CD4-positive, alpha-beta T cell treated with Interleukin-17A for 4 hours (primary cell): ENCODE measurements at regions not wholly inside any gene's neighbourhood (a gene's known extent, or its start where the extent isn't known, plus 50 kb on each side); places are given as distances from the start of the nearest gene placed in this dataset.

Experiments used
- DNase-seq: peaks from one replicate; pipeline ENCODE4 v3.0.0-alpha.2; 2020; ENCODE audit warnings: mixed read lengths

DNA sequence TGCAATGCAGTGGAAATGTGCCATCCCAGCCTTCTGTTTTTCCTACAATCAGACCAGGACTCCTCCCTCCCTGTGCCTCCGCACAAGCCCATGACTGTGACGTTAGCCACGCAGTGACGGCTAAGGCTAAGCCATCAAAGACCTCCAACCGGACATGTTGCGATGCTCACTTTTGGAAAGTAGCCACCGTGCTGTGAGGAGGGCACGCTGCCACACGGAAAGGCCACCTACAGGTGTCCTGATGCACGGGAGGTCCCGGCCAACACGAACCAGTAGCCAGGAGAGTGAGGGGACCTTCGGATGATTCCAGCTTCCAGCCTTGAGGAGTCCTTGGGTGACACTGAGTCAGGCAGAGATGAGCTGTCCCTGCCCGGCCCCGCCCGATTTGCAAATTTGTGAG lies 53.9 kb downstream of the FOXL1 start:
- no peak for DNase-seq

DNA sequence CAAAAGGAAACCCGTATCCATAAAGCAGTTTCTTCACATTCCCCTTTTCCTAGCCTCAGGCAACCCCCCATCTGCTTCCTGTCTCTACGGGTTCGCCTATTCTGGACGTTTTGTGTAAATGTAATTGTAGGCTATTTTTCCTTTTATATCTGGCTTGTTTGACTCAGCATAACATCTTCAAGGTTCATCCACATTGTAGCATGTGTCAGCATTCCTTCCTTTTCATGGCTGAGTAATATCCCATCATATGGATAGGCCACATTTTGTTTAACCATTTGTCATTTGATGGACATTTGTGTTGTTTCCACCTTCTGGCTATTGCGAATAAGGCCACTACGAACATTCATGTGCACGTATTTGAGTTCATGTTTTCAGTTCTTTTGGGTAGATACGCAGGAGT lies 54.6 kb downstream of the FOXL1 start:
- DNase-seq, result no peak

DNA sequence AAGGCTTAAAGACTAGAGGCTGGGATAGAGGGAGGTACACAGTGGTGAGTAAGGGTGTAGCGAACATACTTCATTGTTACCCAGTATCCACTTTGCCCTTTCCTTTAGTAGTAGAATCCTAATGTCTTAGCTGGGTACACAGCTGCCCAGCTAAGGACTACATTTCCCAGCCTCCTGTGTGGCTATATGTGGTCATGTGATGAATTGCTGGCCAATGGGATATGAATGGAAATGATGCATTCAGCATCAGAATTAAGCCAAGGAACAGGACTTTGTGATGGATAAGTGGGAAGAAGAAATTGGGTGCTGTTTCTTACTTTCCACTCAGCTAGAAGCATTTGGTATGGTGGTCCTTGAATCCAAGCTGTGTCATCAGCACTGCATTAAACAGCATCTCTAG lies 55.9 kb downstream of the FOXL1 start:
- DNase-seq, result no peak

DNA sequence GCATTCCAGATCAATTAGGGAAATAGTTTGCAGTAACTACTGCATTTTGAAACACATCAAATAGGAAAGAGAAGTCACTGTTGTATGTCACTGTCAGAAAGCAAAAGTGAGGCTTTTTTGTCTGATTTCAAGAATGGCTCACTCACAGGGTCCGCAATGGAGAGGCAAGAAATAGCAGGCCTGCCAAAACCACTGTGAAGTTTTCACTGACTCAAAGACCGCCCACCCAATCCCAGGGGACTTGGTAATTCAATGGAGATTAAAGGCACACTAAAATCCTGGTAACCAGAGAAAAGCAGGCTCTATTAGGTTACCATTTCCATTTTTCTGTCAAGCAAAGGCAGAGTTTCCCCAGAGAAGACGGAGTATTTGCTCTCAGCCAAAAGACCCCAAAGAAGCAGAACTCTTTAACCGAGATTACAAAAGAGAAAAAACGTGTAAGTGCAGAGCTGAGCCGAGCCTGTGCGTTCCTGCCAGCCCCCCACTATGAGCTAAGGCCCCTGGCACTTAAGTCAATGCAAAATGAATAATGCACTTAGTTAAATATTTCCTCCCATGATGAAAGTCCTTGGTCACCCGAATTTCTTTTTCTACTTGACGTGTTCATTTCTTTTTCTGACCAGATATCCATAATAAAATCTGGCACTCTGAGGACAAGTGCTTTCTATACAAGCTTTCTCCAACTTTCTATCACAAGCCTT lies 57.0 kb downstream of the FOXL1 start:
- no peak for DNase-seq

DNA sequence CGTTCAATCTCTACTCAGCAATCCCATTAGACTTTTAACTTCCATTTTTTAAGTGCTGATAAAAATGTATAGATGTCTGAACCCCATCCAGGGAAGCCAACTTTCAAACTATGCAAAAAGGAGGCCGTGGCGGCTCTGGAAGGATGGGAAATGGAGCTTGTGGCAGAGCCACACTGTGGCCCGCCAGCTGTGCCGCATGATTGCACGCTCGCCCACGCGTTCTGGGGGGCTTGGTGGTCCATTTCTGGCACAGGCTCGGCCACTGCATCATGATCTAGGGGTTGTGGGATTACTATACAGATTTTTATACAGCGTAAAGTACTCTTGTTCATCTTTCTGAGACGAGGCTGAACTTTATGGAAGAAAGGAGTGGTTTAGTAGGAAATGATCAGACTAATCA lies 57.6 kb downstream of the FOXL1 start:
- DNase-seq, result no peak

DNA sequence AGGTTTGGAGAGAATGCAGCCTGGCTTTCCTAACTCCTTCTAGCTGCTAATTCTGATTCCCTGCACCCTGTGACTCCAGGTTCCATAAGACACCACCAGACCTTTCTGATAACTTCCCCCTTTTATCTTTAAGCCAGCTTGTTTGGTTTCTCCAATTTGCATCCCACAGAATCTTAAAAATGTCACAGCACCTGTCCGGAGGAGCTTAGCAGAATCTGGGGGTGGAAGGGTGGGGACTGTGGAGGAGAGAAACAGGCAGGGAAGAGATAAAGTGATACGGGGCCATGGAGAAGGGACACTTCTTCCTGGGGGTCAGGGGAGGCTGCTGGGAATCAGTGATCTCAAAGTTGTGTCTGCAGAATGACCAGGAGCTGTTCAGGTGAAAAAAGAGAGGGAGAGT lies 59.4 kb downstream of the FOXL1 start:
- no peak for DNase-seq

DNA sequence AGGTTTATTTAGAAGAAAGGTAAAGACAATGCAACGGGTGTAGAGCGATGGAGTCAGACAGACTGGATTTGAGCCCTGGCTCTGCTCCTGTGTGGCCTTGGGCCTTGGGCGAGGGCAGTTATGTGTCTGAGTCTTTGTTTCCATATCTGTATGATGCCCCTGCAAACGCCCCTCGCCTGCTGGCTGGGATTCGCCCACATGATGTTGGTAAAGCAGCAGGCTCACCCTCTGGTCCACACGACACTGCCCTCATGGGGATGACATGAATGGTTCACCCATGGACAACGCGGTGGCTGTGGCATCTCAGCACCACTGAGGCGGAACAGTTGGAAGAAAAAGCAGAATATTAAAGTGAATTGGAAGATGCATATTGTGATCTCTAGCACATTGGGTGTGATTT lies 60.3 kb downstream of the FOXL1 start:
- no peak for DNase-seq

DNA sequence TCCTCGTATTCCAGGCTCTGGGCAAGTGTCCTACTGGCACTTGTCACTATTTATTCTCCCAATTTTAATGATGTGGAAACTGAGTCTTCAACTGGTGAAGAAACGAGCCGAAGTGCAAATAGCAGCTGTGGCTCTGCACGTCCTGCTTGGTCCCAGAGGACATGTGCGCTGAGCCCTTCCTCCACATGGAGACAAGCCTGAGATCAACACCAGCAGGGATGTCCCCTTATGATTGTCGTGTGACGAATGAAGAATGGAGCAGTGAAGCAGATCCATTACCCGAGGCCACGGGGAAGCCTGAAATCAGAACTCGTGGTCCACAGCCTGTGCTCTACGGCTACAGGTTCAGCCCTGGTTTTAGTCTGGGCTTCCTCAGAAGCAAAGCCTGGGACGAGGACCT lies 61.0 kb downstream of the FOXL1 start:
- DNase-seq, result no peak

DNA sequence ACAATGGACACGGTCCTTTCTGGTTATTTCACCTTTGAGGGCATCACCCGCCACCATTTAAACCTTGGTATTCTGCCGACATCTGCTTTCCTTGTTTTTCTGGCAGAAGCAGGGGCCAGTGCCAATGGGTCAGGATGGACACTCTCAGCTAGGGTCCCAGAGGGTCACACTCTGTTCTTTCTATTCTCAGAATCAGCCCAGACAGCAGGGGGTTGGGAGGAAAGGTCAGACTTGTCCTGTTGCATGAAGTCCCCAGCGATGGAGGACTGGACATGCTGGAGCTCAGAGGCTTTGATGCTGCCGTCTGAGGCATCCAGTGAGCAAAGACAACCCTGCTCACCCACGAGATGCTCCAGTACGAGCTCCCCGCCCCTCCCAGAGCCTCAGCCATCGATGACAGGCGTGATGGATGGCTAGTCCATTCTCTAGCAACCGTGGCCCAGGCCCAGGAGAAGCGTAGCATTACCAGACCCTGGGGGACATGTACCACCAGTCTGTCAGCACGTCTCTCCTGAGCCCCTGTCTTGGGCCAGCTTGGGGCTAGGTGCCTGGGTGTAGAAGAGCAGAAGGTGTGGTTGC lies 62.0 kb downstream of the FOXL1 start:
- no peak for DNase-seq

DNA sequence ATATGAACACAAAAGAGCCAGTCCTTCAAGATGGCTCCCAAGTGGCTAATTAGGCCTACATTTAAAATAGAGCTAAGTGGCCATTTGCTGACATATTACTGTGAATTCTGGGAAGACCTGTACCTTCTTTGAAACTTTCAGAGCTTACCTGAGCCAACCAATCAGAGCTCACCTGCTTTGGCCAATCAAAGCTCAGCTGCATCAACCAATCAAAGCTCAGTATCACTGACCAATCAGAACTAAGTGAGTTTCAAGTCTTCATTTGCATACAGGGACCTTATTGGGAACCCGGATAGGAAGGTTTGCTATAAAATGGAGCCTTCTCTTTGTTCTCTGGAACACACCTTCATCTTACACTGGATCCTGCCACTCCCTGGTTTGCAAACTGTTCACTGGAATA lies 63.7 kb downstream of the FOXL1 start:
- DNase-seq, result no peak

DNA sequence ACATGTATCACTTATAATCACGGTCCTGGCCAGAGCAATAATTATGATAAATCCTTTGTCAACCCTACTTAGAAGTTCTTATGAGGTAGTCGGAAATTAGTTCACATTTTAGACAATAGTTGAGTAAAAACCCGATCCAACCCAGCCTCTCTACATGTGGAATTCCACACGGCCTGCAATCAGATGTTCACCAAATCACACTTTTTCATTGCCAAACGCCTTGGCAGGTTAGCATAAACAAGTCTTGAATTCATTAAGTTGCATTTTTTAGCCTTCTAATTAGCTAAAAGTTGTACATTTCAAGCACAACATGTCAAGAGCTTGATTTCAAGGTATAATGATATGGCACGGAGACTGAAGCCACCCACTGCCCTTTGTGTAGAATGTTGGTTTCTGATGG lies 65.3 kb downstream of the FOXL1 start:
- no peak for DNase-seq

DNA sequence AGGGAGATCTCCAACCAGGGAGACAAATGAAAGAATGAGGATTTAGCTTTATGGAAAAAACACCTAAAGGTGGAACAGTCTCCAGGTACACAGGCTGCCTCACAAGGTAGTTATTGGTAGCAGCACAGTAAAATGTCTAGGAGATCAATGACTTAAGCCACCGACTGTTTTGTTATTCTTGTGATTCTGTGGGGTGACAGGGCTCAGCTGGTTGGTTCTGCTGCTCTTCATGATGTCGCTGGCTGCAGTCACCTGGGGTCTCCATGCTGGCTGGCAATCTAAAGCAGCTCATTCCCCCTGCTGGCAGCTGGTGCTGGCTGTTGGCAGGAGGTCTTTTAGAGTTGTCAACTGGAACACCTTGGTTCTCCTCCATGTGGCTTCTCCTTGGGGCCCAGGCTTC lies 69.2 kb downstream of the FOXL1 start:
- DNase-seq, result no peak

DNA sequence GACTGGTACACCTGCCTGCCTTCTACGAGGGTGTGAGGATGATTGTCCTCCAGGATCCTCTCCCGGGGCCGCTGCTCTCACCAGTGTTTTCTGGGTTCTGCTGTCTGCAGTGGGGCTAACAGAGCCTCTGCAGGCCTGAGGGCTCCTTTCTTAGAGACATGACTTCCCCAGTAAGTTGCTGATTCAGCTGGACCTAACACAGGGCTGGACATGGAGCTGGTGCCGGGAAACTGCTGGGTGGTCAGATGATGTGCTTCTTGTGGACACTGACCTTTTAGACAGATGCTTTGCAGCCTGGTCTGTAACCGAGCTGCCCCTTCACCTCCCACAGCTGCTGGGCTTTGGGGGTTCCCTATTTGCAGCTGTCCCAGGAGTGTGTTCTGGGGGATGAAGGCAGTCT lies 71.5 kb downstream of the FOXL1 start:
- DNase-seq, result no peak

DNA sequence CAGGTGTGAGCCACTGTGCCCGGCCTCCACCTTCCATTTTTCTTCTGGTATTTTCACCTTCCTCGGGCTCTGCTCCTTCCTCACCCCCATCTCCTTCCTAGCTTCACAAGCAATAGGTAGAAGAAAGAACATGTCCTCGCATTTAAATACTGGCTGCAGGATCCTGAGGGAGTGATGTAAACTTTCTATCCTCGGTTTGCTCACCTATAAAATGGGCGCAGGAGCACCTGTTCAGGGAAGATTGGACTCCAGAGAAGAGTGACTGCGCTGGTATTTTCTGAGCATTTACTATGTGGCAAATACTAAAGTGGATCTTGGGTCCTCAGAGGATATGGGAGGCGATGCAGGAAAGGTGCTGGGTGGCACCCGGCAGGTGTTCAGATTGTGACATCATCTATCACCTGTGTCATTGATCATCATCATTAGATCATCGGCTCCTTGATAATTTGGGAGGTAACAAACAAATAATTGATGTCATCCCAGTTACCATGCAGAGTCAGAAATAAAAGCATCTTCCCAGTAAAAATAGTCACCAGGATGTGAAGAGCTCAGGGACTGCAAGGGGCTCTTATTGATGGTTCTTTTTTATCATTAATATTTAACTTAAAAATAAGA lies 72.8 kb downstream of the FOXL1 start:
- no peak for DNase-seq

DNA sequence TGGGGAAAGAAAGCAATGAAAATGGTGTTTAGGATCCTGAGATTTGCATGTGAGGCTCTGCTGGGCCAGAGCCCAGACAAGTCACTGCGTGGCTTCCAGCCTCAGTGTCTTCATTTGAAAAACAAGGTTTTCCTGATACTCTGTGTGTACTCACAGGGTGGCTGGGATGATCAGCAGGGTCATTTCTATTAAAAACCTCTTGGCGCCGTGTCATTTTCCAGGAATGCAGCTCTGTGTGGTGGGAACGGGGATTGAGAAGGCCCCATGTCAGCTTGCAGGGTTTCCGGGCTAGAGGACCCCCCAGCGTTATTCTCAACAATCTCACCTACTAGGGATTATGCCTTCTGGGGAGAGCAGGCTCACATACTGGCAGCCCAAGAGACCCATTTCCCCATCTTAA lies 73.5 kb downstream of the FOXL1 start:
- no peak for DNase-seq

DNA sequence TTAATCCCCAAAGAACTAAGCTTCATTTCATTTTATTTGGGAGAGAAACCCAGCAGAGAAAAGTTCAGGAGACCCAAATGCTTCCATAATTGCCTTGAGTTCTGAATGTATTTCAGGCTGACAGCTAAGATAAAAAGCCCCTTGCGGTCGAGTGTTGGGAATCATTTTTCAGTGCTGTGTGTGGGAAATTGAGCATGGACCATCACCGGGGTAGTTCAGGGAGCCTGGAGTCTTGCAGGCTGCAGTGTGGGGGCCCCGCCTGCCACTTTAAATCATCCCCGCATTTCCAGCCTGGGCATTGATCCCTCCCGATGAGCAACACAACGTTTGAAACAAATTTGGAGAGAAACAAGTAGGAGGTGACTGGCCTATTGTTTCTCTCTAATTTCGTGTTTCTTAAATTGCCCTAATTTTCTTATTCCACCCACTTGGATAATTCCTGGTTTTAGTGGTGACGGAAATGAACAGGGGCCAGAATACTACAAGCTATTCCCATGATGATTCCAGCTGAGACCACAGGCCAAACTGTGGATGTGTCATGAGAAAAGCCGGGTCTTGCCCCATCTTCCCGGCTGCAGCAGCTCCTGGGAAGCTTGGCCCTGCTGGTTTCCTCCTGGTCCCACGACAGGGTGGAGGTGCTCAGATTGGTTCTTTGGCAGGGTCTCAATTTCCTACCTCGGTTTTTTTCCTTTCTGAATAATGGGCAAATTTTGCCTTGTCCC lies 75.1 kb downstream of the FOXL1 start:
- DNase-seq, result no peak

DNA sequence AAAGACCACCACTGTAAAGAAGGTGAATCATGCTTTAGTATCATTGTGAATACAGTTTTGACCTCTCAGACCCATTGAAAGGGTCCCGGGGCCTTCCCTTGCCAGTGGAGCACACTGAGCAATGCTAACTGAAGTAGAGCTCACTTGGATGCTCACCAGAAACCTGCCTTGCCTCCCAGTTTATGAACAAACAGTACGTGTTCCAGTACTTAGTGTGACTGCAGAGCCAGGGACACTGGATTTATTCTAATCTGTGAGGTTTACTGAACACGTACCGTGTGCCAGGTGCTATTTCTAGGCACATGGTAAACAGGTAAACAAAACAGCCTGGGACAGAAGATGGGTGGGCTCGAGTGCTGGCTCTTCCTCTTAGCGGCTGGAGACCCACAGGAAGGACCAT lies 79.6 kb downstream of the FOXL1 start:
- DNase-seq, result no peak

DNA sequence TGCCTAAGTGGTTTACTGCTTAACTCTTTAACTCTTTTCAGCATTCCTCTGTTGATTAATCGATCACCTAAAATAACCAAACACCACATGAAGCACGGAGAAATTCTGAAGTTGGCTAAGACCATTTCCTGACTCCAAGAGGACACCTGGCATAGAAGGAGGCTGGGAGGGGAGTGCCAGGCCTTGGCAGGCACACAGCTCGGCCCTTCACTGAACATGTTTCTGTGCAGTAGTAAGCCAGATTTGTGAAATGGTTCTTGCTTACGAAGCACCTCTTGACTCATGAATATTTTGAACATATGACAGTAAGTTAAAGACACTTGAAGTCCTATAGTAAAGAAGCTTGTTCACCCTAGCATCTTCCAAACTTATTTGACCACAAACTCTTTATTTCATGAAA lies 82.3 kb downstream of the FOXL1 start:
- no peak for DNase-seq

DNA sequence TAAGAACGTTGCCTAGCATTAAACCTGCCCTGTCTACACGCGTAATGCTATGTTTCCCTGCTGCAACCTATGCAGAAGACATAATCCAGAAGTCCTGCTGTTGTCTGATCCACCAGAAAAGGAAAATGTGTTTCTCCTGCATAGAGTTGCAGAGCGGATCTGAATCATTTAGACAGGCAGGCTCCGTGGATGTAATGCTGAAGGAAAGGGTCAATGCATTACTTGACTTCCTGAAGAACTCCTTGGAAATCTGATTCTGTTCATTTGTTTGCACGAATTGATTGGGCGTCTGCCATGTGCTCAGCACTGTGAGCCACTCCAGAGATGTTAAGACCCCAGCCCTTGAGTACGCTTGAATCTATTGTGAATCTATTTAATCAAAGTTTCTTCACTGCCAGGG lies 83.4 kb downstream of the FOXL1 start:
- no peak for DNase-seq

DNA sequence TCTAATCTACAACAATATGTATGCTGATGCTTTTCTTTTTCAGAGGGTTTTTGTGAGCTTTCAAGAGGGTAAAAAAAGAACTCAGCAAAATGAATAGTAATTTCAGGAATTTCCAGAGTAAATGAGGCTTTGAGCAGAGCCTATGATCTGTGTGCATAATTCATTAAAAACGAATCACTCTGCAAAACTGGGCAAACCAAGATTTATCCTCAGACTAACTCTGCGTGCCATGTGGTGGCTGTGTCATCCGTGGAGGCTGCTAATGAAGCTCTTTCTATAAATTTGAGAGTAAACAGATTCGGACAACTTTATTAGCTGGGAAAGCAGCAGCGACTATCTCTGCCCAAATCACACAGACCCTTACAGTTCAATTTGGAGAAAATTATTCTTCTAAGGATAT lies 83.8 kb downstream of the FOXL1 start:
- DNase-seq, result no peak

DNA sequence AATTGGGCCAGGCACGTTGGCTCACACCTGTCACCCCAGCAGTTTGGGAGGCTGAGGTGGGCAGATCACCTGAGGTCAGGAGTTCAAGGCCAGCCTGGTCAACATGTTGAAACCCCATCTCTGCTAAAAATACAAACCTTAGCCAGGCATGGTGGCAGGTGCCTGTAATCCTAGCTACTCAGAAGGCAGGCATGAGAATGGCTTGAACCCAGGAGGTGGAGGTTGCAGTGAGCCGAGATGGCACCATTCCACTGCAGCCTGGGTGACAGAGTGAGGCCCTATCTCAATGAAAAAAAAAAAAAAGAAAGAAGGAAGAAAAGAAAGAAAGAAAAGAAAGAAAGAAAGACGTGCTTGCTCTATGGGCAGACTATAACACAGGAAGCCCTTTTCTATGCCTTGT lies 84.4 kb downstream of the FOXL1 start:
- DNase-seq, result no peak

DNA sequence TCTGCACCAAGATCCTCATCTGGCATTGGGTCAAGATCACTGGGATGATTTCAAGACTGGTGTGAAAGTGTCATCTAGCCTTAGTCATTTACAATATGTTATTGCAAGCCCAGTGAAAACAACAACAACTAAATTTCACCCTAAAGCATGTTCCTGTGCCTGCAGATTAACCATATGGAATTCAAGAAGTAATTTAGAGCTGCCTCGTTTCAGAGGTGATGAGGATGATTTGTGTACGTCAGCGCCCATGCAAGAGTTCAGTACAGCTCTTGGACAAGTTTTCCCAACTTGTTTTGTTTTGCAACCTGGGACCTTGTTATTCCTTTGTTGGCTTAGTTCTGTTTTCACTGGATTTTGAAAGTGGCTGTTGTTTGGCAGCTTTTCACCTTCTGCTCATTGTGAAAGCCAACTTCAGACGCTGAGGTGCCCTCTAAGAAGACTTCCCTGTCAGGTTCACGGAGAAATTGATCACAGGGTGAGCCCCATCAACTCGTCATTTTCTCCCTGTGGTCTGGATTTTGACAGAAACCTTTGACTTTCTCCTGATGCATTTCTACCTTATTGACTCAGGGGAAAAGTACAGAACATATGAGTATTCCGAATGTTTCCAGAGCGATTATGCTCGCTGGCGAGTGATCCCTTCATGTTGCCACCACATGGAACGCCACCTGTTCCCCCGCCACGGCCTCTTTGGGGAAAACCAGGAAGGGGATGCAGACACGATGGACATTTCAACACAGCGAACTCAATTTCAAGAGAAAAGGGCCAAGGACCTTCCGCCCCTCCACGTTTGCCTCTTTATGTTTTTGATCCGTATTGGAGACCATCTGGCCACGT lies 85.6 kb downstream of the FOXL1 start:
- no peak for DNase-seq
